Skeletal muscle cell (primary cell): ENCODE measurements at regions not wholly inside any gene's neighbourhood (a gene's known extent, or its start where the extent isn't known, plus 50 kb on each side); places are given as distances from the start of the nearest gene placed in this dataset.
A peak's percentile ranks its signal among the peaks of the same experiment; 100 is the strongest.
"Not testable (repeated sequence)": the region's sequence is repeated elsewhere in the genome, so short reads cannot be mapped to it uniquely, and the experiment has no call there.

ENCODE experiments used
- DNase-seq: peaks from one replicate; pipeline ENCODE4 v3.0.0-alpha.2; 2010; ENCODE audit warnings: low read depth
- H3K4me3 ChIP-seq: 2 replicates; pipeline ENCODE4 v1.5.1; 2011; ENCODE audit warnings: low read depth, mild to moderate bottlenecking, control low read depth, low read length, moderate library complexity

- not testable (repeated sequence) for H3K4me3 ChIP-seq, DNase-seq
These were observed 51.1 kb upstream of the BNC1 start for GRCh38 chr15:83335542-83335941.

- no peak overlapping the region for H3K4me3 ChIP-seq
- no peak for DNase-seq
These were observed 54.9 kb upstream of the BNC1 start for GRCh38 chr15:83339396-83339795.

- DNase-seq: no peak
- H3K4me3 ChIP-seq: no peak overlapping the region
These were observed 55.6 kb upstream of the BNC1 start for GRCh38 chr15:83340087-83340486.

GRCh38 chr15:83346342-83346741 lies 61.9 kb upstream of the BNC1 start:
- DNase-seq: no peak
- H3K4me3 ChIP-seq: no peak overlapping the region

- no peak overlapping the region for H3K4me3 ChIP-seq
- no peak for DNase-seq
These were observed 67.7 kb upstream of the BNC1 start for GRCh38 chr15:83352119-83352518.

GRCh38 chr15:83356501-83357399 lies 72.3 kb upstream of the BNC1 start:
- no peak for DNase-seq
- H3K4me3 ChIP-seq: no peak overlapping the region

- H3K4me3 ChIP-seq: no peak overlapping the region
- DNase-seq: no peak
These were observed 74.6 kb upstream of the BNC1 start for GRCh38 chr15:83358972-83359564.

- H3K4me3 ChIP-seq: no peak overlapping the region
- DNase-seq: no peak
These were observed 78.2 kb upstream of the BNC1 start for GRCh38 chr15:83362706-83363105.

GRCh38 chr15:83364501-83364900 lies 80.0 kb upstream of the BNC1 start:
- no peak overlapping the region for H3K4me3 ChIP-seq
- no peak for DNase-seq

GRCh38 chr15:83365370-83365938 lies 81.0 kb upstream of the BNC1 start:
- H3K4me3 ChIP-seq: peak overlapping the region; percentile 41
- peak; percentile 56 for DNase-seq

- H3K4me3 ChIP-seq: no peak overlapping the region
- DNase-seq: no peak
These were observed 74.7 kb upstream of the SH3GL3 start for GRCh38 chr15:83372434-83372891.

GRCh38 chr15:83378921-83379578 lies 68.1 kb upstream of the SH3GL3 start:
- no peak for DNase-seq
- no peak overlapping the region for H3K4me3 ChIP-seq

GRCh38 chr15:83379579-83379959 lies 67.6 kb upstream of the SH3GL3 start:
- DNase-seq: no peak
- H3K4me3 ChIP-seq: no peak overlapping the region

- H3K4me3 ChIP-seq: no peak overlapping the region
- DNase-seq: no peak
These were observed 67.1 kb upstream of the SH3GL3 start for GRCh38 chr15:83380059-83380458.

- DNase-seq: no peak
These were observed 66.5 kb upstream of the SH3GL3 start for GRCh38 chr15:83380682-83381081.

GRCh38 chr15:83383608-83384139 lies 63.5 kb upstream of the SH3GL3 start:
- not testable (repeated sequence) for DNase-seq, H3K4me3 ChIP-seq

More at GRCh38 chr15:83380682-83381081, 66.5 kb upstream of the SH3GL3 start:
- no peak overlapping the region for H3K4me3 ChIP-seq

- DNase-seq: no peak
- H3K4me3 ChIP-seq: no peak overlapping the region
These were observed 51.0 kb upstream of the SH3GL3 start for GRCh38 chr15:83396101-83396500.
